CD14-positive monocyte (primary cell): ENCODE measurements at regions not wholly inside any gene's neighbourhood (a gene's known extent, or its start where the extent isn't known, plus 50 kb on each side); places are given as distances from the start of the nearest gene placed in this dataset.

Source experiments
- DNase-seq, 3 donors: peaks; one replicate each; pipeline ENCODE4 v3.0.0-alpha.2; 2011 to 2022
- H2AFZ ChIP-seq: 2 replicates; pipeline ENCODE4 v1.6.0; 2012; ENCODE audit warnings: mild to moderate bottlenecking, low read depth, low read length, inconsistent platforms; ENCODE audit not compliant: insufficient read depth, poor library complexity, severe bottlenecking
- H3K27ac ChIP-seq, 2 donors: 1 replicate in 1 of 2; 2 replicates in 1 of 2; pipeline ENCODE4 v1.5.1; 2012 to 2013; ENCODE audit warnings: low read length in 2 of 2, control low read depth in 1 of 2, inconsistent platforms in 1 of 2, low read depth in 1 of 2, mild to moderate bottlenecking in 1 of 2
- H3K27me3 ChIP-seq, 2 donors: one replicate each; pipeline versions ENCODE4 v1.6.0 to v1.6.1; 2011 to 2013; ENCODE audit warnings: low read length in 2 of 2; ENCODE audit not compliant: control insufficient read depth in 2 of 2, insufficient read depth in 2 of 2
- H3K36me3 ChIP-seq, 2 donors: replicated peaks in 1 of 2; 1 replicate in 1 of 2; 2 replicates in 1 of 2; pipeline versions ENCODE4 v1.5.1 to v1.6.1; 2012 to 2013; ENCODE audit warnings: low read length in 2 of 2, control low read depth in 1 of 2, inconsistent platforms in 1 of 2, mild to moderate bottlenecking in 1 of 2; ENCODE audit not compliant: insufficient read depth in 2 of 2, control insufficient read depth in 1 of 2
- H3K4me1 ChIP-seq, 2 donors: 1 replicate in 1 of 2; 2 replicates in 1 of 2; pipeline versions ENCODE4 v1.5.1 to v1.6.1; 2012 to 2013; ENCODE audit warnings: low read length in 2 of 2, control low read depth in 1 of 2, inconsistent platforms in 1 of 2, mild to moderate bottlenecking in 1 of 2, moderate library complexity in 1 of 2; ENCODE audit not compliant: insufficient read depth in 2 of 2, control insufficient read depth in 1 of 2
- H3K4me2 ChIP-seq: replicated peaks from 2 replicates; pipeline ENCODE3; 2012; ENCODE audit warnings: low read length, moderate library complexity, mild to moderate bottlenecking; ENCODE audit not compliant: poor library complexity, severe bottlenecking; ENCODE audit errors: extremely low read depth
- H3K4me3 ChIP-seq, 3 experiments: fragments of 200-600 bp in 1 of 3; sonication (generic) in 1 of 3; replicated peaks in 1 of 3; 1 replicate in 2 of 3; 2 replicates in 1 of 3; pipeline ENCODE4 v1.5.1; 2011 to 2013; ENCODE audit warnings: low read length in 3 of 3, mild to moderate bottlenecking in 3 of 3, control low read depth in 2 of 3, low read depth in 2 of 3, inconsistent platforms in 1 of 3, moderate library complexity in 1 of 3
- H3K79me2 ChIP-seq: 2 replicates; pipeline ENCODE4 v1.6.0; 2012; ENCODE audit warnings: mild to moderate bottlenecking, control low read depth, inconsistent platforms, low read length, moderate library complexity; ENCODE audit not compliant: insufficient read depth
- H3K9ac ChIP-seq: 2 replicates; pipeline ENCODE4 v1.6.0; 2017; ENCODE audit warnings: low read length, mild to moderate bottlenecking; ENCODE audit not compliant: insufficient read depth, poor library complexity, severe bottlenecking
- H3K9me3 ChIP-seq, 2 donors: replicated peaks in 1 of 2; 1 replicate in 1 of 2; 2 replicates in 1 of 2; pipeline versions ENCODE4 v1.5.1 to v1.6.1; 2012 to 2013; ENCODE audit warnings: low read length in 2 of 2, control low read depth in 1 of 2; ENCODE audit not compliant: control insufficient read depth in 1 of 2, insufficient read depth in 1 of 2
- H4K20me1 ChIP-seq: 2 replicates; pipeline ENCODE4 v1.6.0; 2012; ENCODE audit warnings: mild to moderate bottlenecking, low read length, control low read depth, moderate library complexity; ENCODE audit not compliant: insufficient read depth
- H3K27ac Mint-ChIP-seq, 7 donors: one replicate each; pipeline ENCODE4 v1.8.0; 2020; ENCODE audit warnings: mild to moderate bottlenecking in 7 of 7, mixed read lengths in 7 of 7, moderate library complexity in 6 of 7, inconsistent platforms in 2 of 7
- H3K27me3 Mint-ChIP-seq, 3 donors: one replicate each; pipeline ENCODE4 v1.8.0; 2021 to 2022; ENCODE audit warnings: low read depth in 3 of 3, mild to moderate bottlenecking in 3 of 3, mixed read lengths in 3 of 3, moderate library complexity in 3 of 3, inconsistent platforms in 1 of 3
- H3K36me3 Mint-ChIP-seq, 2 donors: one replicate each; pipeline ENCODE4 v1.8.0; 2020; ENCODE audit warnings: mixed read lengths in 2 of 2, inconsistent platforms in 1 of 2, mild to moderate bottlenecking in 1 of 2
- H3K4me1 Mint-ChIP-seq: one replicate; pipeline ENCODE4 v1.8.0; 2020; ENCODE audit warnings: mild to moderate bottlenecking, mixed read lengths
- H3K4me3 Mint-ChIP-seq, 2 donors: one replicate each; pipeline ENCODE4 v1.8.0; 2020; ENCODE audit warnings: mild to moderate bottlenecking in 2 of 2, mixed read lengths in 2 of 2, moderate library complexity in 1 of 2
- H3K9me3 Mint-ChIP-seq, 7 donors: one replicate each; pipeline ENCODE4 v1.8.0; 2020 to 2022; ENCODE audit warnings: mixed read lengths in 7 of 7, mild to moderate bottlenecking in 6 of 7, moderate library complexity in 6 of 7, inconsistent platforms in 2 of 7
- CTCF ChIP-seq: fragments of 200-600 bp; IDR thresholded peaks from one replicate; pipeline ENCODE4 v1.8.0; 2022; ENCODE audit warnings: antibody characterized with exemption, mild to moderate bottlenecking
- WGBS: methylation state at CpG from one replicate; pipeline ENCODE4 v1.1.5; 2013; ENCODE audit warnings: missing lambda C conversion rate; ENCODE audit not compliant: insufficient coverage; 5-methylcytosine and 5-hydroxymethylcytosine counted together
- intact Hi-C, 2 donors: fragments of 100-400 bp; cut with micrococcal nuclease; formaldehyde crosslinking; loops; one replicate each; pipeline versions ENCODE4 v1.15.0 to v1.15.1; 2023

DNA sequence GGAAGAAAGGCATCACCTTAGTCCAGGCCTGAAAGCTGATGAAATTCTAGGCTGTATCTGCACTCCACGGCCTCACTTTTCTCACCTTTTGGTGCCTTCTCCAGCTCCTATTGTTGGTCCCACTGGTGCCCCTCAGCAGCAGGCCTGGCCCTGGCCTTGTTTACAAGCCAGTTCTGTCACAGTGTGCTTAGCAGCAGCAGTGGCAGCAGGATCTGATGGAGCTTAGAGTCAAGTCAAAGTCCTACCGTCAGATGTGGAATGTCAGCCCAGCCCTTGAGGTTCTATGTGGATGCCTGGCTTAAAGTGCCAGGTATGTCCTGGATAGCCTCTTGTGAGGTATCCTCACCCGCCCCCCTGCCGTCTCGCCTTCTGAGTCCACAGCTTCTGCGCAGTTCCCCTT, 281.3 kb downstream of the SUCLG1 start:
- intact Hi-C loops, result no loop called here
- no peak overlapping the region for H3K4me3 Mint-ChIP-seq
- peaks cover 0 to 3% (median 1%) of the 10 kb centered on the region in 7 donors for H3K9me3 Mint-ChIP-seq

GRCh38 chr2:84175970-84176369, 283.1 kb downstream of the SUCLG1 start:
- DNase-seq, result no peak
- H3K4me3 ChIP-seq, result no peak overlapping the region
- Mint-ChIP-seq H3K27me3 (peaks cover 0 to 2% (median 0%) of the 10 kb centered on the region in 3 donors), H3K4me1 (no peaks in the 10 kb centered on the region), H3K36me3 (no peaks in the 10 kb centered on the region), H3K4me3 (no peak overlapping the region), H3K27ac (no peak overlapping the region), H3K9me3 (peaks cover 0 to 5% (median 1%) of the 10 kb centered on the region in 7 donors)
- H3K9ac ChIP-seq, result no peak overlapping the region
- no peaks in the 10 kb centered on the region for H3K27me3 ChIP-seq
- no peak for TF ChIP-seq CTCF
- H3K4me2 ChIP-seq, result no peak overlapping the region
- H4K20me1 ChIP-seq, result no peaks in the 10 kb centered on the region
- no peak overlapping the region for H3K27ac ChIP-seq
- no peaks in the 10 kb centered on the region for H3K9me3 ChIP-seq
- WGBS, result 100% methylated on average over 2 of the region's 3 CpGs
- intact Hi-C loops, result no loop called here
- no peaks in the 10 kb centered on the region for H3K79me2 ChIP-seq
- no peaks in the 10 kb centered on the region for H3K4me1 ChIP-seq
- H2AFZ ChIP-seq, result no peak overlapping the region
- H3K36me3 ChIP-seq, result no peaks in the 10 kb centered on the region

More for the DNA sequence above, 281.3 kb downstream of the SUCLG1 start:
- H3K9ac ChIP-seq, result no peak overlapping the region
- no peaks in the 10 kb centered on the region for H3K4me1 ChIP-seq
- H3K4me2 ChIP-seq, result no peak overlapping the region
- H3K36me3 ChIP-seq, result no peaks in the 10 kb centered on the region
- H3K79me2 ChIP-seq, result no peaks in the 10 kb centered on the region
- H4K20me1 ChIP-seq, result no peaks in the 10 kb centered on the region
- no peak overlapping the region for H3K27ac ChIP-seq
- no peak for TF ChIP-seq CTCF
- no peaks in the 10 kb centered on the region for H3K27me3 ChIP-seq
- no peak overlapping the region for H2AFZ ChIP-seq
- no peak overlapping the region for H3K4me3 ChIP-seq
- Mint-ChIP-seq H3K27ac (no peak overlapping the region), H3K4me1 (no peaks in the 10 kb centered on the region), H3K27me3 (peaks cover 0 to 2% (median 0%) of the 10 kb centered on the region in 3 donors), H3K36me3 (no peaks in the 10 kb centered on the region)
- DNase-seq, result no peak
- no peaks in the 10 kb centered on the region for H3K9me3 ChIP-seq
- 70% methylated on average over 6 of the region's 6 CpGs for WGBS
